ENCODE measurements at regions not wholly inside any gene's neighbourhood (a gene's known extent, or its start where the extent isn't known, plus 50 kb on each side); places are given as distances from the start of the nearest gene placed in this dataset.
"Not testable (repeated sequence)": the region's sequence is repeated elsewhere in the genome, so short reads cannot be mapped to it uniquely, and the experiment has no call there.

- DNase-seq: not testable (repeated sequence)
Measured at GRCh38 chr7:65145710-65146109, 139.2 kb upstream of the ERV3-1 start.

DNA sequence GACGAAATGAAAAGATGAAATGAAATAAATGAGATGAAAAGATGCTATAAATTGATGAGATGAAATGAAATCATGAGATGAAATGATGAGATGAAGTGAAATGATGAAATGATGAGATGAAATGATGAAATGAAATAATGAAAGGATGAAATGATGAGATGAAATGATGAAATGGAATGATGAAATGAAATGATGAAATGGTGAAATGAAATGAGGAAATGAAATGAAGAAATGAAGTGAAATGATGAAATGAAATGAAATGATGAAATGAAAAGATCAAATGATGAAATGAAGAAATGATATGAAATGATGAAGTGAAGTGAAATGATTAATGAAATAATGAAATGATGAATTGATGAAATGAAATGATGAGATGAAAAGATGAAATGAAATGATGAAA is 138.5 kb upstream of the ERV3-1 start:
- not testable (repeated sequence) for DNase-seq

GRCh38 chr7:65144557-65144956 is 138.1 kb upstream of the ERV3-1 start:
- not testable (repeated sequence) for DNase-seq

DNA sequence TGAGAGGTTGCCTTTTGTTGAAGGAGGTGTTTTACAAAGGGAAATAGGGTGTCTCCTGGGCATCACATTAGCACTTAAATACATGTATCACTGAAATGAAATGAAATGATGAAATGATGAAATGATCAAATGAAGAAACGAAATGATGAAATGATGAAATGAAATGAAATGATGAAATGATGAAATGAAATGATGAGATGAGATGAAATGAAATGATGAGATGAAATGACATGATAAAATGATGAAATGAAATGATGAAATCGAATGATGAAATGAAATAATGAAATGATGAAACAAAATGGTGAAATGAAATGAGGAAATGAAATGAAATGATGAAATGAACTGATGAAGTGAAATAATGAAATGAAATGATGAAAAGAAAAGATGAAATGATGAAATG is 137.6 kb upstream of the ERV3-1 start:
- DNase-seq: not testable (repeated sequence)

DNA sequence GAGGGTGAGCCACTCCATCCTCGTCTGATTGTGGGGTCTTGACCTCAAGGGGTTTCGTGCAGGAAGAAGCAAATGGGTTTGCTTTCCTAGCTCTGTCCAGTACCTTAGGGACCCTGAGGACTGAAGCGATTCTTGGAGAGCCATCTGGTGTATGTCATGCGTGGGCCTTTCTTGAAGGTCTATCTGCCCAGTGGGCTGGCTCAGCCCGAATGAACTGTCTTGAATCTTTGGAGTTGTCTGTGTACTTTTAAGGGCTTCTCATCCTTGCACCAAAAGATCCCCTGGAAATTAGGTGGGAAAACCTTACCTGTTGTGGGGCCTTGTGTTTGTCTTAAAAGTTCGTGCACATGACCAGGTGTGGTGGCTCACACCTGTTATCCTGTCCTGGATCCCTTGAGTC is 135.4 kb upstream of the ERV3-1 start:
- DNase-seq: not testable (repeated sequence)

GRCh38 chr7:65141405-65141778 is 134.9 kb upstream of the ERV3-1 start:
- DNase-seq: not testable (repeated sequence)

- not testable (repeated sequence) for DNase-seq
Measured at GRCh38 chr7:65140543-65141404, 134.3 kb upstream of the ERV3-1 start.

- DNase-seq: not testable (repeated sequence)
Measured at GRCh38 chr7:65136850-65137249, 130.4 kb upstream of the ERV3-1 start.

DNA sequence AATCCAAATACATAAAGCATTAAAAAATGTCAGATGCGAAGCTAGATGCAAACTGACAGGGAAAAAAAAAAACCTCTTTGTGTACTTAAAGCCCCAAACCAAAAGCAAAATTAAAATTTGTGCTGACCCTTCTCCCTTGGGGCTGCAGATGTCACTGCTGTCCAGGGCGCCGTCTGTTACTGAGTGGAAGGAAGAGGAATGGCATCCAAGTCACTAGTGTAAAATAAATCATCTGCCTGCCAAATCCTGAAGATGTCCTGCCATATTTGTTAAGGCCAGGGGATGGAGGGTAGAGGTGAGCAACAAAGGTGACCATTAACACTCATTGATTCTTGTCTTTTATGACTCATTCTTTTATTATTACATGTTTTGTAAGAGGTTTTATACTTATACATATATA is 126.6 kb upstream of the ERV3-1 start:
- not testable (repeated sequence) for DNase-seq

DNA sequence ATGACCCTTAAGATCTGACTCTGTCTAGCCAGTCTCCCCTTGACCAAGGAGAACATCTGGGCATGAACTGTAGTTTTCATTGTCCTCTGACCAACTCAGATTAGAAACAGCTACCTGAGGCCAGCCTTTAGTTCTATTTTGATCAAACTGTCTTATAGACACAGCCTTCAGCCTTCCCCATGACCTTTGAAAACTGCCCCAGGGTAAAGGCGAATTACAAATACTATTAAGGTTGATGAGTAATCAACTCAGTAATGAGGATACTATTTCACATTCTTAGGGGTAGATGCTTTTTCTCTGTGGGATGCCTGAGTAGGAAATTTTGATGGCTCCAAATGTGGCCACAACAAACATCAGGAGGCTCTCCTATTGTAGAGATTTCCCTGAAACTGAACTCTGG is 125.8 kb upstream of the ERV3-1 start:
- DNase-seq: not testable (repeated sequence)

GRCh38 chr7:65127364-65127763 is 120.9 kb upstream of the ERV3-1 start:
- not testable (repeated sequence) for DNase-seq

DNA sequence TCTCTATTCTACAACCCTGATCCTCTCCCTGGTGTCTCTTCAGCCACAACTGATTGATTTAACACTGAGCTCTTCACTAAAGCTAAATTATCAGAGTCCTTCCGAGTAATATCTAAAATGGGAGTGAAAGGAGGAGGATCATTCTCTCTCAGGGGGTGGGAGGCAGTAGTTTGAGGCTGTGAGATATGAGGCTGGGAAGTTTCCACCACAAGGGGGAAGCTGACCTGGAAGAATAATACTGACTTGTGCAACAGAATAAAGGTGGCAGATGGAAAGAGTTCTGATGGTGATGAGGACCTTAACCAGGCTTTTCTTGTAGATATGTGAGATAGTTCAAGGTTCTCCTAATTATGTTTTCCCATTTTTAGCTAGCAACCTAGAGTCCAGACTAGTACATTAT is 118.1 kb upstream of the ERV3-1 start:
- not testable (repeated sequence) for DNase-seq

GRCh38 chr7:65105650-65106203 is 99.2 kb upstream of the ERV3-1 start:
- not testable (repeated sequence) for DNase-seq

DNA sequence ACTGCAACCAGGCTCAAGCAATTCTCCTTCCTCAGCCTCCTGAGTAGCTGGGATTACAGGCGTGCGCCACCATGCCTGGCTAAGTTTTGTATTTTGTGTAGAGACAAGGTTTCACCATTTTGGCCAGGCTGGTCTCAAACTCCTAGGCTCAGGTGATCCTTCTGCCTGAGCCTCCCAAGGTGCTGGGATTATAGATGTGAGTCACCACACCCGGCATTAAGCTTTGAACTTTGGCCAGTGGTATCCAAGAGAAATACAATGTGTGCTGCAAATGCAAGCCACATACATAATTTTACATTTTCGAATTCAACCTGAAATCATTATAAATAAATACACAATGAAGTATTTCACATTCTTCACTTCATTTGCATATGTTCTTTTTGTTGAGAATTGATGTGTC is 94.0 kb upstream of the ERV3-1 start:
- DNase-seq: not testable (repeated sequence)

- DNase-seq: not testable (repeated sequence)
Measured at GRCh38 chr7:65081669-65082055, 75.2 kb upstream of the ERV3-1 start.

GRCh38 chr7:65080799-65081668 is 74.5 kb upstream of the ERV3-1 start:
- not testable (repeated sequence) for DNase-seq

DNA sequence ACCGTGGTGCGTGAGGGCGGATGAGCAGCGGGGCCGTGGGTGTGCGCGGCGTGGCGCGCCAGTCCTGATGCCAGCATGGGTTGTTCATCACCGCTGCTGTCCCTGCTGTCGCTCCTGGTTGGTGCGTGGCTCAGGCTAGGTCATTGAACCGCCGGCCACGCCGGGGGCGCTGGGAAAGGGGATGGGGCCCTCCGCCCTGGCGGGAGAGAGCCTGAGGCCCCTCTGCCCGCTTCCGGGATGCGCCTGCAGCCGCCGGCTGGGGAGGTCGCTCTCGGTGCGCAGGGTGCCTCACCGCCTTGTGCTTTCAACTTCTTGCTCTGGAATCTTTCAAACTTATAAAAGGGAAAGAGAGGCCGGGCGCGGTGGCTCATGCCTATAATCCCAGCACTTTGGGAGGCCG is 68.5 kb upstream of the ERV3-1 start:
- DNase-seq: not testable (repeated sequence)

DNA sequence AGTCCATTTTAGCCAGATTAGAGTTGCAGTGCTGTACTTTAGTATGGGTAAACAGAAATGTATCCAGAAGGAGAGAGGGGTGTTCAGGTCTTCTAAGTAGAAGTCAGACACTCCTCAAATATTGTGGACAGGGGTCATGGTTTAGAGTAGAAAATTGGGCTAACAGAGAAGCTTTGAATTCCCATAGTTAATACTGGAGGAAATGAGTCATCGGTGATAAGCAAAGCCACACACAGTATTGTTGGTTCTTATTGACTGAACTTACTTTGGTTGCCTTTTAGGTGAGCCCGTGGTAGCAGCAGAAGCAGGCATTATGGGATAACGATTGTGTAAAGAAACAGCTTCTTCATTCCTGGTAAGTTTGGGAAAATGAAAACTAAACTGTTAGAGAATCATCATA is 66.7 kb upstream of the ERV3-1 start:
- DNase-seq: not testable (repeated sequence)

DNA sequence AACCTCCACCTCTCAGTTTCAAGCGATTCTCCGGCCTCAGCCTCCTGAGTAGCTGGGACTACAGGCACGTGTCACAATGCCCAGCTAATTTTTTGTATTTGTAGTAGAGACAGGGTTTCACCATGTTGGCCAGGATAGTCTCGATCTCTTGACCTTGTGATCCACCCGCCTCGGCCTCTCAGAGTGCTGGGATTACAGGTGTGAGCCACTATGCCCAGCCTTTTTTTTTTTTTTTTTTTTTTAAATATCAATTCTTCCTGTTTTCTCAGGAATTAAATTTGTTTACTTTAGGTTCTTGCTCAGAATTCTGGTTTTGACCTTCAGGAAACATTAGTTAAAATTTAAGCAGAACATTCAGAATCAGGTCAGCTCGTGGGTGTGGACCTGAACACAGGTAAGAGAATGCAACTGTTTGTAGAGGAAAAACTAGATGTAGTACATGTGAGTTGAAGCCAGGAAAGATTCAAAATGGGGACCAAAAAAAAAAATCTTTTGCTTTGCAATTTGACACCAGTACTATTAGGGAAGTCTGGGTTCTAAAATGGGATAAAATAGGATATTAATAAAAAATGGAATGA is 65.5 kb upstream of the ERV3-1 start:
- not testable (repeated sequence) for DNase-seq

- not testable (repeated sequence) for DNase-seq
Measured at GRCh38 chr7:65069476-65069875, 63.0 kb upstream of the ERV3-1 start.

DNA sequence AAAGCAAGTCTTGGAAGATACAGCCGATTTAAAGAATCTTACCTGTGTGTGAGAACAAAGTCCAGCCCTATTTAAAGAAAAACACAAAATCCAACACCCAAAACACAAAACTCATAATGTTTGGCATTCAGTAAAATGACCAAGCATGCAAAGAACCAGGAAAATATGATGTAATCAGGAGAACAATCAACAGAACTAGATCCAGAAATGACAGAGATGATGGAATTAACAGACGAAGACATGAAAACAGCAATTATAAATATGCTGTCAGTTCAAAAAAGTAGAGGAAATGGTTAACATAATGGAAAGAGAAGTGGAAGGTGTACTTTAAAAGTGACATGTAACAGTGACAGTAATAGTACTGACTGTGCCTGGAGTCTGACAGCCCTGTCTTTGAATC is 56.1 kb upstream of the ERV3-1 start:
- not testable (repeated sequence) for DNase-seq

- not testable (repeated sequence) for DNase-seq
Measured at GRCh38 chr7:65059247-65059646, 52.8 kb upstream of the ERV3-1 start.
